Immature natural killer cell (primary cell): ENCODE measurements at regions not wholly inside any gene's neighbourhood (a gene's known extent, or its start where the extent isn't known, plus 50 kb on each side); places are given as distances from the start of the nearest gene placed in this dataset.
"Not testable (repeated sequence)": the region's sequence is repeated elsewhere in the genome, so short reads cannot be mapped to it uniquely, and the experiment has no call there.

Experiments
- DNase-seq, 3 donors: peaks; one replicate each; pipeline ENCODE4 v3.0.0; 2022; ENCODE audit warnings: mixed read lengths in 1 of 3
- H3K27ac Mint-ChIP-seq, 6 donors: one replicate each; pipeline ENCODE4 v1.8.0; 2020; ENCODE audit warnings: mixed read lengths in 6 of 6, mild to moderate bottlenecking in 5 of 6, inconsistent platforms in 4 of 6, moderate library complexity in 3 of 6
- H3K27me3 Mint-ChIP-seq, 3 donors: one replicate each; pipeline ENCODE4 v1.8.0; 2020 to 2021; ENCODE audit warnings: low read depth in 3 of 3, mild to moderate bottlenecking in 3 of 3, mixed read lengths in 3 of 3, moderate library complexity in 3 of 3, inconsistent platforms in 1 of 3
- H3K36me3 Mint-ChIP-seq, 3 donors: one replicate each; pipeline ENCODE4 v1.8.0; 2020; ENCODE audit warnings: mixed read lengths in 3 of 3, inconsistent platforms in 2 of 3, mild to moderate bottlenecking in 2 of 3
- H3K4me1 Mint-ChIP-seq, 2 donors: one replicate each; pipeline ENCODE4 v1.8.0; 2020; ENCODE audit warnings: inconsistent platforms in 2 of 2, mild to moderate bottlenecking in 2 of 2, mixed read lengths in 2 of 2, moderate library complexity in 1 of 2
- H3K4me3 Mint-ChIP-seq, 5 donors: one replicate each; pipeline ENCODE4 v1.8.0; 2020; ENCODE audit warnings: mild to moderate bottlenecking in 5 of 5, mixed read lengths in 5 of 5, inconsistent platforms in 3 of 5, moderate library complexity in 3 of 5
- H3K9me3 Mint-ChIP-seq, 6 donors: one replicate each; pipeline ENCODE4 v1.8.0; 2020; ENCODE audit warnings: mild to moderate bottlenecking in 6 of 6, mixed read lengths in 6 of 6, inconsistent platforms in 4 of 6, moderate library complexity in 3 of 6

DNA sequence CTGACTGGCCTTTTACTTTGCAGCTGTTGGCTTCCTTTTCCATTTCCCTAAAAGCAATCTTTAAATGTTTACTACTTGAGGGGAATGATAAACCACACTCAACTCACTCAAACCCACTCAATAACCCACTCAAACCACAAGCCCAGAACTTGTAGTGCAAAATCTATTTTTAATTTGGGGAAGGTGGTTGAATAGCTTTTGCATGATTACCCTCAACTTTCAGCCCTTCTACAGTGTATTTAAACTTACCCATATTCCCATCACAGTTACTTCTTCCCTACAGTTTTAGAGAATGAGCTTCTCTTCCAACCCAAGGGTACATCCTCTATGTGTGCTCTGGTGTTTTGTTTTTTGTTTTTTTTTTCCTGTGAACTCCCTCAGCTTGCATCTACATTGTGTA is 636.1 kb downstream of the TDRD15 start:
- DNase-seq = no peak
- no peaks in the 10 kb centered on the region for H3K4me1 Mint-ChIP-seq
- no peak overlapping the region for H3K4me3 Mint-ChIP-seq
- H3K36me3 Mint-ChIP-seq = peaks cover 0 to 4% (median 0%) of the 10 kb centered on the region in 3 donors
- H3K27me3 Mint-ChIP-seq = no peaks in the 10 kb centered on the region
- H3K9me3 Mint-ChIP-seq = peaks cover 2 to 67% (median 6%) of the 10 kb centered on the region in 6 donors
- no peak overlapping the region for H3K27ac Mint-ChIP-seq

DNA sequence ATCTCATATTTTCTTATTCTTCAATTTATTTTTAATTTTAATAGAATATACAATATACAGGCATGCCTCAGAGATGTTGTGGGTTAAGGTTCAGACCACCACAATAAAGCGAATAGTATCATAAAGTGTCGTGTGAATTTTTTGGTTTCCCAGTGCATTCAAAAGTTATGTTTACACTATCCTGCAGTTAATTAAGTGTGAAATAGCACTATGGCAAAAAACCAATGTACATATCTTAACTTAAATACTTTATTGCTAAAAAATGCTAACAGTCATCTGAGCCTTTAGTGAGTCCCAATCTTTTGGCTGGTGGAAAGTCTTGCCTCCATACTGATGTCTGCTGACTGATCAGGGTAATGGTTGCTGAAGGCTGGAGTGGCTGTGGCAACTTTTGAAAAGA is 637.6 kb downstream of the TDRD15 start:
- Mint-ChIP-seq H3K27me3 (no peaks in the 10 kb centered on the region), H3K27ac (no peak overlapping the region), H3K4me3 (no peak overlapping the region), H3K4me1 (no peaks in the 10 kb centered on the region), H3K9me3 (peaks cover 2 to 64% (median 10%) of the 10 kb centered on the region in 6 donors), H3K36me3 (peaks cover 0 to 4% (median 0%) of the 10 kb centered on the region in 3 donors)
- DNase-seq = no peak

DNA sequence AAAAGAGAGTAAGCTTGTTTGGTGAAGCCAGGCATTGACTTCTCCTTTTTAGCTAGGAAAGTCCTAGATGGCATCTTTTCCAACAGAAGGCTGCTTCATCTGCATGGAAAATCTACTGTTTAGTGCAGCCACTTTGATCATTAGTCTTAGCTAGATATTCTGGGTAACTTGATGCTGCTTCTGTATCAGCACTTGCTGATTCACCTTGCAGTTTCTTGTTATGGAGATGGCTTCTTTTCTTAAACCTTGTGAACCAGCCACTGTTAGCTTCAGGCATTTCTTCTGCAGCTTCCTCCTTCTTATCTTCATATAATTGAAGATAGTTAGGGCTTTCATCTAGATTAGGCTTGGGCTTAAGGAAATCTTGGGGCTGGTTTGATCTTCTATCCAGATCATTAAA is 639.7 kb downstream of the TDRD15 start:
- no peaks in the 10 kb centered on the region for H3K4me1 Mint-ChIP-seq
- H3K4me3 Mint-ChIP-seq = no peak overlapping the region

DNA sequence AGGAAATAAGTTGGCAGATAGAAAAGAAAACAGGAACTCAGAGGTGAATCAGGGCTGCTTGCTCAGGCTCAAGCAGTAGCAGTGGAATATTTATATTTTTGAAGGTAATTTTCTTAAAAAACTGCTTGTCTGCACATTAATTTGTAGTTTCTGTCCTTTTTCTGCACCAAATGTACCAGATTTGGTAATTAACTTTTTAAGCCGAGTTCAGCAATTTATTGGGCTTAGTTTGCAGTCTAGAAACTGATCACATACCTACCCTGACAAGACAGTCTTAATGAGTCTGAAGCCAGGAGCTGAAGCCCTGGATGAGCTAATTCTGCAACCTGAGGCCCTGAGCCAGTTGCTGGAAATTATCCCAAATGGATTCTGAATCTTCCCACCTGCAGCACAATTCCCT is 647.0 kb downstream of the TDRD15 start:
- Mint-ChIP-seq H3K36me3 (no peaks in the 10 kb centered on the region), H3K4me3 (no peak overlapping the region), H3K27ac (no peak overlapping the region), H3K9me3 (peaks cover 6 to 24% (median 15%) of the 10 kb centered on the region in 6 donors), H3K27me3 (no peaks in the 10 kb centered on the region), H3K4me1 (no peaks in the 10 kb centered on the region)
- DNase-seq = no peak

More for the DNA sequence above, 639.7 kb downstream of the TDRD15 start:
- peaks cover 0 to 64% (median 15%) of the 10 kb centered on the region in 6 donors for H3K9me3 Mint-ChIP-seq
- peaks cover 0 to 4% (median 0%) of the 10 kb centered on the region in 3 donors for H3K36me3 Mint-ChIP-seq
- no peaks in the 10 kb centered on the region for H3K27me3 Mint-ChIP-seq
- no peak overlapping the region for H3K27ac Mint-ChIP-seq
- DNase-seq = no peak

DNA sequence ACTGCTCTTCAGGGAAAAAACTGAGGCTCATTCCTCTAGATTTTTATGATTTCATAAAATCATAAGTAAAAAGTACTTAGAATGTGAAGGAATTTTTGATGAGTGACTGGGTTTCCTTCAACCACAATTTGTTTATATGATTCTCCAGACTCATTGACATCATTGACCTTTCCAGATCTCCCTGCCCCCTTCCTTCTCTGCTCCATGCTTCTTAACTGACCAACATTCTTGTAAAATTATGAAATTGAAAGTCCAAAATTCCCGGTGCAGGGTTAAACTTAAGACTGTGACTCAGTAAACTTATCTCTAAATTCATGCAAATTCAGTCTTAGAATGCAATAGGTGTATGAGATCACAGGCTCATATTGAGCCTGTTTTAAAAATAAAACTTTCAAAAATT is 648.9 kb downstream of the TDRD15 start:
- H3K36me3 Mint-ChIP-seq = no peaks in the 10 kb centered on the region
- no peak overlapping the region for H3K4me3 Mint-ChIP-seq
- H3K27me3 Mint-ChIP-seq = no peaks in the 10 kb centered on the region
- H3K4me1 Mint-ChIP-seq = no peaks in the 10 kb centered on the region
- DNase-seq = no peak
- H3K27ac Mint-ChIP-seq = no peak overlapping the region
- peaks cover 5 to 24% (median 11%) of the 10 kb centered on the region in 6 donors for H3K9me3 Mint-ChIP-seq

DNA sequence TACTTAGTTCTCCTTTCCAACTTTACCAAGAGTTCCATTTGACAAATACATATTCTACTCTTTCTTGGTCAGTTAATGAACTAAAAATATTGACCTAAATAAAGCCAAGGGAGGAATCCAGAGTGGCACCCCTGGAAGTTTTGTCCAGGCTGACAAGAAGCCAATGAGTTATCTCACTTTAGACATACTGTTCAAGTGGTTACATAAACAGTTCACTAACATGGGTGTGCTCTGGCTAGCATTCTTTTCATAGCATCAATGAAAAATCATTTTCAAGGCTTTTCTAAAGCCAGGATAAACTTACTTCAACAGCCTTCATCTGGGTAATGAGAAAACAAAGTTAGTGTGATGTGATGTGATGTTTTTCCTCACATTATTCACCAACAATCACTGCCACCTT is 649.4 kb downstream of the TDRD15 start:
- H3K4me1 Mint-ChIP-seq = no peaks in the 10 kb centered on the region
- H3K27ac Mint-ChIP-seq = no peak overlapping the region
- H3K27me3 Mint-ChIP-seq = no peaks in the 10 kb centered on the region
- peaks cover 0 to 25% (median 12%) of the 10 kb centered on the region in 6 donors for H3K9me3 Mint-ChIP-seq
- H3K4me3 Mint-ChIP-seq = no peak overlapping the region
- no peak for DNase-seq
- H3K36me3 Mint-ChIP-seq = no peaks in the 10 kb centered on the region

DNA sequence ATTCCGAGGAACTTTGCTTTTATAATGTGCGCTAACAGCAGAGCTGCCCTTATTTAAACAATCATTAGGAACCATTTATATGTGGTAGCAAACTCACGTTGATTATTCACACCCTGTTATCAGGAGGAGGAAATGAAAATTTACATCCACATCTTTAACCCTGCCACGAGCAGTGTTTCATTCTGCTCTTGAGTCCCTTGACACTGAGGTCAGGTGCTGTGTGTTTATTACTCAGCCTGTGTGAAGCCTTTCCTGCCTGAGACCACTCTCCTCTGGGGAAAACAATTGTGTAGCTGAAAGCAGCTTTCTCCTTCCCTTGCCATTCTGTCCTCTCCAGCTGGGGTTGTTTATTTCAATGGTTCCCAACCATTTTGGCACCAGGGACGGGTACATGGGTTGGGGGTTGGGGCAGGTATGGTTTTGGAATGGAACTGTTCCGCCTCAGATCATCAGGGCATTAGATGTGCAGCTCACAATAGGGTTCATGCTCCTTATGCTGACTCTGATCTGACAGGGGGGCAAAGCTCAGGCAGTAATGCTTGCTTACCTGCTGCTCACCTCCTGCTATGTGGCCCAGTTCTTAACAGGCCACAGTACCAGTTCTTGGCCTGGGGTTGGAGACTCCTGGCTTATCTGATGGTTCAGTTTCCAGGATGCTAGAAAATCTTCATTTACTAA is 651.1 kb downstream of the TDRD15 start:
- no peaks in the 10 kb centered on the region for H3K36me3 Mint-ChIP-seq

DNA sequence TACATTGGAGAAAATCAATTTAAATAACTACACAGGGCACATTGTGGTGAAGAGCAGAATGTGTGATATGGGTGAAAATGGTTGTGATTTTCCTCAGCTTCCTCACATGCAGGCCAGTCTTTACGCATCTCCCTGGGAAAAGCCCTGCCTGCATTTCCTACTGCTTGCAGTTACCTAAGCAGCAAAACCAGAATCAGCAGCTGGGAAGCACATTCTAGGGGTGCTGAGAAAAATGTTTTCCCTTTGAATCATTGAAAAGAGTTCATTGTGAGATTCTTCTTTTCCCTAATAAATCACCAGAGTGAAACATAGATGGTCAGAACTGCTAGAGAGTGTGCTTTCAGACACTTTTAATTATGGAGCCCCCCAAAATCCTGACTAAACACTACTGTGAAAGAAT is 656.0 kb downstream of the TDRD15 start:
- DNase-seq = no peak
- Mint-ChIP-seq H3K4me3 (no peak overlapping the region), H3K9me3 (peaks cover 2 to 46% (median 25%) of the 10 kb centered on the region in 6 donors), H3K27ac (no peak overlapping the region), H3K36me3 (no peaks in the 10 kb centered on the region), H3K4me1 (no peaks in the 10 kb centered on the region), H3K27me3 (no peaks in the 10 kb centered on the region)

More for the DNA sequence above, 651.1 kb downstream of the TDRD15 start:
- Mint-ChIP-seq H3K9me3 (peaks cover 0 to 24% (median 19%) of the 10 kb centered on the region in 6 donors), H3K27me3 (no peaks in the 10 kb centered on the region), H3K27ac (no peak overlapping the region), H3K4me3 (no peak overlapping the region), H3K4me1 (no peaks in the 10 kb centered on the region)
- DNase-seq = no peak

DNA sequence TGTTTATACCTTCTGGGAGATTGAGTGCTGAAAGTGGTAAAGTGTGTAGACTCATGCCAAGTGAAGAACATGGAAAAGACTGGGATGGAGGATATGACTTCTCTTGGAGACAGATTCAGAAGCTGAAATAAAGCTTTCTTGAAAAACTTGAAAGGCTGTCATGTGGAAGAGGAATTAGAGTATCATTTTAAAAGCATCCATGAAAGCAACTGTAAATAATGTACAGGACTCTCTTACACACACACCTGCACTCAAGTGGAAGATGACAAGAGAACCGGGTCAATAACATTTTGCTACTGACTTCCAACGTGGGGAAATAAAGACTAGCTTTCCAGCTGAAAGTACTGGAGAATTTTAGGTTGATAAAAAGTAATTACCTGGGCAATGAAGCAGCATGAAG is 658.2 kb downstream of the TDRD15 start:
- no peak for DNase-seq
- Mint-ChIP-seq H3K27ac (no peak overlapping the region), H3K4me1 (no peaks in the 10 kb centered on the region), H3K4me3 (no peak overlapping the region), H3K27me3 (no peaks in the 10 kb centered on the region), H3K9me3 (peaks cover 2 to 50% (median 21%) of the 10 kb centered on the region in 6 donors), H3K36me3 (no peaks in the 10 kb centered on the region)

DNA sequence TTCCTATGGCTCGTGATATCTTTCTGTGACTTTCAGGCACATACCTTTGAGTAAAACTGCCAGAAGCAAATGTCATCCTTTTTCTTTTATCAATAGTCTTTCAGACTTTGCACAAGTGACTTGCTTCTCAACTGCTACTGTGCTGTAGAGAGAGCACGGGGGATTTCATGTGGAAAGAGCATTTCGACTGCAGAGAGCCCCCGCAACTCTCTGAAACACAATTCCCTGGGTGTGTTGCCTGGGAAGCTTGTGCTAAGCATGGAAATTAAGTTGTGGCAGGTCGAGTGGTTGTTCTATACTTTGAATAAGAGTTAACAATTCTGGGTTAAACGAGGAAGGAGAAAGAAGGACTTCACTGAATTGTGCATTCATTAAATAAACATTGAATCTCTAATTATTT is 659.1 kb downstream of the TDRD15 start:
- H3K36me3 Mint-ChIP-seq = no peaks in the 10 kb centered on the region
- no peak for DNase-seq
- H3K4me3 Mint-ChIP-seq = no peak overlapping the region
- H3K9me3 Mint-ChIP-seq = peaks cover 2 to 45% (median 20%) of the 10 kb centered on the region in 6 donors
- H3K27me3 Mint-ChIP-seq = no peaks in the 10 kb centered on the region
- H3K27ac Mint-ChIP-seq = no peak overlapping the region
- no peaks in the 10 kb centered on the region for H3K4me1 Mint-ChIP-seq

DNA sequence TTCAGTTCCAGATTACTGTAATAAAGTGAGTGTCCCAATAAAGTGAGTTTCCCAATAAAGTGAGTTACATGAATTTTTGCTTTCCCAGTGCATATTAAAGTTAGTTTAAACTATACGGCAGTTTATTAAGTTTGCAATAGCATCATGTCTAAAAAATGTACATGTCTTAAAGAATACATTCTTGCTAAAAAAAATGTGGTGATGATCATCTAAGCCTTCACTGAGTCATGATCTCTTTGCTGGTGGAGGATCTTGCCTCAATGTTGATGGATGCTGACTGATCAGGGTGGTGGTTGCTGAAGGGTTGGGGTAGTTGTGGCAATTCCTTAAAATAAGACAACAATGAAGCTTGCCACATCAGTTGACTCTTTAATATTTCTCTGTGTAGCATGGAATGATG is 664.2 kb downstream of the TDRD15 start:
- no peak for DNase-seq
- Mint-ChIP-seq H3K27ac (no peak overlapping the region), H3K27me3 (no peaks in the 10 kb centered on the region), H3K4me1 (no peaks in the 10 kb centered on the region), H3K9me3 (peaks cover 4 to 26% (median 7%) of the 10 kb centered on the region in 6 donors), H3K4me3 (no peak overlapping the region), H3K36me3 (no peaks in the 10 kb centered on the region)

DNA sequence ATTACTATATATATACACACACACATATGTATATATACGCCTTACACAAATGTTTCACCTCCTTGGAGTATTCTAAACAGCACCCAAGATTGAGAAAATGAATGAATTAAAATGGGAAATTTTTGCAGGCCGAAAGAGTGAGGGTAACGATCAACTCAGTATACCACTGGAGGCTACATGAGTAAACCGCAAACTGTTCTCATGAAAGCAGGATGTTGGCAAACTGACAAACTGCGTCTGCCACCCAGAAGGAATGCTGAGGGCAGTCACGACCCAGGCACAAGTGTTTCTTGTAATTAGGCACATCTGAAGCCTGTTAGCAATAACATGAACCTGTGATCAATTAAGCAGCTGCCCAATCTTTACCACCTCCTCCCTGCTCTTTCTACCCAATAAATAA is 666.5 kb downstream of the TDRD15 start:
- H3K27me3 Mint-ChIP-seq, H3K36me3 Mint-ChIP-seq, H3K4me3 Mint-ChIP-seq, H3K4me1 Mint-ChIP-seq, DNase-seq, H3K27ac Mint-ChIP-seq: not testable (repeated sequence)
- peaks cover 3 to 39% (median 10%) of the 10 kb centered on the region in 6 donors for H3K9me3 Mint-ChIP-seq

DNA sequence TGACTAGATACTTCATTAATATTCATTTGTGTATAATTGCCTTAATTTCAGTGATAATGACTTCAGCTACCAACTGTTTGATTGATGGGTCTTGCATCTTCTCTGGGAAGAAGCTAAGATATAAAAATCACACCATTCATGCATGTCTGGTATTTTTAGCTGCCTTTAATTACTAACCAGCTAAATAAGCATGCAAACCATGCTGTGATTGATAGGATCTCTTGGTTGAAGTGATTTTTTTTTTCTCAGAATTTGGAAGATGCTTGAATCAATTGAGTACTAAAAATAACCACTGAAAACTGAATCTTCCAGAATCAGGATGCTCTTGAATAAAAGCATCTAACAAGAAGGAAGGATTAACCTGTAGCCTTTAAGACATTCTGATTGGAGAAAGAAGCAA is 668.8 kb downstream of the TDRD15 start:
- no peaks in the 10 kb centered on the region for H3K27me3 Mint-ChIP-seq
- no peak for DNase-seq
- H3K4me3 Mint-ChIP-seq = no peak overlapping the region
- H3K36me3 Mint-ChIP-seq = no peaks in the 10 kb centered on the region
- no peaks in the 10 kb centered on the region for H3K4me1 Mint-ChIP-seq
- H3K27ac Mint-ChIP-seq = no peak overlapping the region
- H3K9me3 Mint-ChIP-seq = peaks cover 4 to 51% (median 14%) of the 10 kb centered on the region in 6 donors

DNA sequence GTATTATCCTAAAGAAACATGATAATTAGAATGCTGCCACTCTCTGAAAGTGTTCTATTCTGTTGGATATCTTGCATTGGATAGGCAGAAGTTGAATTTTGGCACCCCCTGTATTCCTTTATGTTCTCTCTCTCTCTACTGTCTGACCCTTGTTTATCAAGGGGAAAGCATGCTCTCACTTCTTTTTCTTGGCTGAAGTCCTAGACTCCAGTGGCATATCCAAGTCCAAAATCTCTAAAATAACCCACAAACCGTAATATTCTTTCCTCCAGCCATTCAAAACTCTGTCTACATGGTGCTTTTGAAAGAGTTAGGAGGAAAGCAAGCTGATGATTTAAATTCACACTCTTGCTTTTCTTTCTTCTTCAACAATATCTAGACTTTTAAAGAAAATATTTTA is 669.7 kb downstream of the TDRD15 start:
- H3K4me1 Mint-ChIP-seq = no peaks in the 10 kb centered on the region
- H3K4me3 Mint-ChIP-seq = no peak overlapping the region
- no peaks in the 10 kb centered on the region for H3K36me3 Mint-ChIP-seq
- H3K27me3 Mint-ChIP-seq = no peaks in the 10 kb centered on the region
- no peak overlapping the region for H3K27ac Mint-ChIP-seq
- DNase-seq = no peak
- H3K9me3 Mint-ChIP-seq = peaks cover 4 to 45% (median 14%) of the 10 kb centered on the region in 6 donors

DNA sequence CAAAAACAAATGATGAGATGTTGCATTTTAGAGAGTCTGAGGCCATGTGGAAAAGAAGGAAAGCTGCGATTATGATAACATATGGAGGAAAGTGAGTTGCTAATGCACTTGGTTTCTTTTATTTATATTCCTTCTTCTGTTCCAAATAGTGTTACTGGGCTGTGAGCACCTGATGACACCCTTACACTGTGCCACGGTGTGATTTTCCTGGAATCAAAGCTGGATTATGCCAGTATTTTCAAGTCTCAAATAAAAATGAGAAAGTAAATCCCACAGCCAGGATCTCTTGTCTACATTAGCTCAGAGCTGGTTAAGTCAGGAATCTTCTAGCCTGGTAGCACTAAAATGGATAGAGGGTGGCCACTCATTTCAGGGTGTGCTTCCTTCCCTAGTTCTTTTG is 670.8 kb downstream of the TDRD15 start:
- H3K36me3 Mint-ChIP-seq = no peaks in the 10 kb centered on the region
- H3K4me3 Mint-ChIP-seq = no peak overlapping the region
- no peak for DNase-seq
- no peaks in the 10 kb centered on the region for H3K4me1 Mint-ChIP-seq
- no peak overlapping the region for H3K27ac Mint-ChIP-seq
- no peaks in the 10 kb centered on the region for H3K27me3 Mint-ChIP-seq
- peaks cover 4 to 43% (median 11%) of the 10 kb centered on the region in 6 donors for H3K9me3 Mint-ChIP-seq
